T-helper 2 cell treated with Interferon-gamma antibody and Interleukin-4, amounts not matched to agents 5 μg/mL and 100 μg/mL, for 36 hours (primary cell): ENCODE measurements at regions not wholly inside any gene's neighbourhood (a gene's known extent, or its start where the extent isn't known, plus 50 kb on each side); places are given as distances from the start of the nearest gene placed in this dataset.

ENCODE experiments used
- DNase-seq: peaks from one replicate; pipeline ENCODE4 v3.0.0; 2021; ENCODE audit warnings: low spot score
- H3K27ac Mint-ChIP-seq: one replicate; pipeline ENCODE4 v1.8.0; 2021; ENCODE audit warnings: mild to moderate bottlenecking, mixed read lengths
- H3K27me3 Mint-ChIP-seq: one replicate; pipeline ENCODE4 v1.8.0; 2021; ENCODE audit warnings: low read depth, mixed read lengths
- H3K36me3 Mint-ChIP-seq: one replicate; pipeline ENCODE4 v1.8.0; 2021; ENCODE audit warnings: low read depth, mixed read lengths
- H3K4me1 Mint-ChIP-seq: one replicate; pipeline ENCODE4 v1.8.0; 2021; ENCODE audit warnings: low read depth, mixed read lengths
- H3K4me3 Mint-ChIP-seq: one replicate; pipeline ENCODE4 v1.8.0; 2022; ENCODE audit warnings: mild to moderate bottlenecking, moderate library complexity, mixed read lengths
- H3K9me3 Mint-ChIP-seq: one replicate; pipeline ENCODE4 v1.8.0; 2021; ENCODE audit warnings: mixed read lengths

- H3K27ac Mint-ChIP-seq: no peak overlapping the region
- H3K4me1 Mint-ChIP-seq: no peaks in the 10 kb centered on the region
Measured at GRCh38 chr7:115676080-115676479, 354.5 kb downstream of the TFEC start.

GRCh38 chr7:115674467-115675024 lies 356.0 kb downstream of the TFEC start:
- Mint-ChIP-seq H3K27me3 (no peaks in the 10 kb centered on the region), H3K27ac (no peak overlapping the region), H3K4me3 (no peak overlapping the region), H3K9me3 (no peaks in the 10 kb centered on the region), H3K4me1 (no peaks in the 10 kb centered on the region), H3K36me3 (no peaks in the 10 kb centered on the region)
- no peak for DNase-seq

More at GRCh38 chr7:115676080-115676479, 354.5 kb downstream of the TFEC start:
- no peak overlapping the region for H3K4me3 Mint-ChIP-seq
- H3K27me3 Mint-ChIP-seq: no peaks in the 10 kb centered on the region
- H3K9me3 Mint-ChIP-seq: no peaks in the 10 kb centered on the region
- no peak for DNase-seq
- H3K36me3 Mint-ChIP-seq: no peaks in the 10 kb centered on the region

GRCh38 chr7:115672024-115672423 lies 358.5 kb downstream of the TFEC start:
- H3K36me3 Mint-ChIP-seq: no peaks in the 10 kb centered on the region
- no peak for DNase-seq
- no peaks in the 10 kb centered on the region for H3K9me3 Mint-ChIP-seq
- no peaks in the 10 kb centered on the region for H3K27me3 Mint-ChIP-seq
- no peaks in the 10 kb centered on the region for H3K4me1 Mint-ChIP-seq
- H3K4me3 Mint-ChIP-seq: no peak overlapping the region
- no peak overlapping the region for H3K27ac Mint-ChIP-seq

GRCh38 chr7:115662676-115663075 lies 367.9 kb downstream of the TFEC start:
- DNase-seq: no peak
- no peaks in the 10 kb centered on the region for H3K4me1 Mint-ChIP-seq
- no peak overlapping the region for H3K4me3 Mint-ChIP-seq
- H3K36me3 Mint-ChIP-seq: no peaks in the 10 kb centered on the region
- no peak overlapping the region for H3K27ac Mint-ChIP-seq
- H3K9me3 Mint-ChIP-seq: no peaks in the 10 kb centered on the region
- no peaks in the 10 kb centered on the region for H3K27me3 Mint-ChIP-seq

- no peaks in the 10 kb centered on the region for H3K9me3 Mint-ChIP-seq
- H3K27me3 Mint-ChIP-seq: no peaks in the 10 kb centered on the region
Measured at GRCh38 chr7:115662120-115662519, 368.4 kb downstream of the TFEC start.

GRCh38 chr7:115658223-115658622 lies 372.3 kb downstream of the TFEC start:
- no peaks in the 10 kb centered on the region for H3K4me1 Mint-ChIP-seq
- H3K27me3 Mint-ChIP-seq: no peaks in the 10 kb centered on the region
- H3K27ac Mint-ChIP-seq: no peak overlapping the region
- H3K36me3 Mint-ChIP-seq: no peaks in the 10 kb centered on the region
- no peak for DNase-seq
- no peaks in the 10 kb centered on the region for H3K9me3 Mint-ChIP-seq
- H3K4me3 Mint-ChIP-seq: no peak overlapping the region

More at GRCh38 chr7:115662120-115662519, 368.4 kb downstream of the TFEC start:
- H3K4me3 Mint-ChIP-seq: no peak overlapping the region
- no peaks in the 10 kb centered on the region for H3K4me1 Mint-ChIP-seq
- H3K36me3 Mint-ChIP-seq: no peaks in the 10 kb centered on the region
- DNase-seq: no peak
- no peak overlapping the region for H3K27ac Mint-ChIP-seq

- Mint-ChIP-seq H3K27me3 (no peaks in the 10 kb centered on the region), H3K4me1 (no peaks in the 10 kb centered on the region), H3K4me3 (no peak overlapping the region), H3K36me3 (no peaks in the 10 kb centered on the region), H3K27ac (no peak overlapping the region), H3K9me3 (no peaks in the 10 kb centered on the region)
- DNase-seq: no peak
Measured at GRCh38 chr7:115654384-115655214, 376.0 kb downstream of the TFEC start.

- Mint-ChIP-seq H3K27me3 (no peaks in the 10 kb centered on the region), H3K27ac (no peak overlapping the region), H3K36me3 (no peaks in the 10 kb centered on the region), H3K4me1 (no peaks in the 10 kb centered on the region), H3K4me3 (no peak overlapping the region), H3K9me3 (no peaks in the 10 kb centered on the region)
- no peak for DNase-seq
Measured at GRCh38 chr7:115649429-115649828, 381.1 kb downstream of the TFEC start.

GRCh38 chr7:115647712-115648111 lies 382.9 kb downstream of the TFEC start:
- no peak overlapping the region for H3K4me3 Mint-ChIP-seq
- no peak for DNase-seq
- H3K4me1 Mint-ChIP-seq: no peaks in the 10 kb centered on the region
- H3K27me3 Mint-ChIP-seq: no peaks in the 10 kb centered on the region
- H3K27ac Mint-ChIP-seq: no peak overlapping the region
- H3K36me3 Mint-ChIP-seq: no peaks in the 10 kb centered on the region
- no peaks in the 10 kb centered on the region for H3K9me3 Mint-ChIP-seq

- H3K9me3 Mint-ChIP-seq: peaks cover 4% of the 10 kb centered on the region
- H3K36me3 Mint-ChIP-seq: no peaks in the 10 kb centered on the region
- no peaks in the 10 kb centered on the region for H3K4me1 Mint-ChIP-seq
- no peak overlapping the region for H3K4me3 Mint-ChIP-seq
- H3K27me3 Mint-ChIP-seq: no peaks in the 10 kb centered on the region
- no peak overlapping the region for H3K27ac Mint-ChIP-seq
- no peak for DNase-seq
Measured at GRCh38 chr7:115642194-115642593, 388.4 kb downstream of the TFEC start.

- no peaks in the 10 kb centered on the region for H3K27me3 Mint-ChIP-seq
- no peak overlapping the region for H3K27ac Mint-ChIP-seq
- H3K4me3 Mint-ChIP-seq: no peak overlapping the region
- H3K4me1 Mint-ChIP-seq: no peaks in the 10 kb centered on the region
- peaks cover 4% of the 10 kb centered on the region for H3K9me3 Mint-ChIP-seq
- DNase-seq: no peak
- H3K36me3 Mint-ChIP-seq: no peaks in the 10 kb centered on the region
Measured at GRCh38 chr7:115638853-115639252, 391.7 kb downstream of the TFEC start.

GRCh38 chr7:115637128-115637527 lies 393.4 kb downstream of the TFEC start:
- peaks cover 4% of the 10 kb centered on the region for H3K9me3 Mint-ChIP-seq
- no peak overlapping the region for H3K27ac Mint-ChIP-seq

GRCh38 chr7:115635876-115636275 lies 394.7 kb downstream of the TFEC start:
- no peak overlapping the region for H3K4me3 Mint-ChIP-seq
- H3K27ac Mint-ChIP-seq: no peak overlapping the region
- no peak for DNase-seq
- no peaks in the 10 kb centered on the region for H3K4me1 Mint-ChIP-seq
- no peaks in the 10 kb centered on the region for H3K9me3 Mint-ChIP-seq
- H3K36me3 Mint-ChIP-seq: no peaks in the 10 kb centered on the region
- no peaks in the 10 kb centered on the region for H3K27me3 Mint-ChIP-seq

More at GRCh38 chr7:115637128-115637527, 393.4 kb downstream of the TFEC start:
- Mint-ChIP-seq H3K27me3 (no peaks in the 10 kb centered on the region), H3K4me3 (no peak overlapping the region), H3K36me3 (no peaks in the 10 kb centered on the region), H3K4me1 (no peaks in the 10 kb centered on the region)
- DNase-seq: no peak

- Mint-ChIP-seq H3K36me3 (no peaks in the 10 kb centered on the region), H3K27me3 (no peaks in the 10 kb centered on the region), H3K4me1 (no peaks in the 10 kb centered on the region), H3K4me3 (no peak overlapping the region), H3K27ac (no peak overlapping the region), H3K9me3 (no peaks in the 10 kb centered on the region)
- no peak for DNase-seq
Measured at GRCh38 chr7:115635376-115635775, 395.2 kb downstream of the TFEC start.
